Activated naive CD8-positive, alpha-beta T cell treated with anti-CD3 and anti-CD28 coated beads for 36 hours (primary cell): ENCODE measurements at regions not wholly inside any gene's neighbourhood (a gene's known extent, or its start where the extent isn't known, plus 50 kb on each side); places are given as distances from the start of the nearest gene placed in this dataset.

Experiments
- DNase-seq: peaks from one replicate; pipeline ENCODE4 v3.0.0; 2021
- H3K27ac Mint-ChIP-seq: one replicate; pipeline ENCODE4 v1.8.0; 2022; ENCODE audit warnings: mild to moderate bottlenecking, moderate library complexity, mixed read lengths
- H3K27me3 Mint-ChIP-seq: one replicate; pipeline ENCODE4 v1.8.0; 2022; ENCODE audit warnings: mild to moderate bottlenecking, mixed read lengths
- H3K36me3 Mint-ChIP-seq: one replicate; pipeline ENCODE4 v1.8.0; 2021; ENCODE audit warnings: mild to moderate bottlenecking, mixed read lengths
- H3K4me1 Mint-ChIP-seq: one replicate; pipeline ENCODE4 v1.8.0; 2021; ENCODE audit warnings: mixed read lengths
- H3K4me3 Mint-ChIP-seq: one replicate; pipeline ENCODE4 v1.8.0; 2022; ENCODE audit warnings: mild to moderate bottlenecking, moderate library complexity, mixed read lengths
- H3K9me3 Mint-ChIP-seq: one replicate; pipeline ENCODE4 v1.8.0; 2022; ENCODE audit warnings: mixed read lengths

- Mint-ChIP-seq H3K4me1 (peaks cover 2% of the 10 kb centered on the region), H3K9me3 (no peaks in the 10 kb centered on the region), H3K27me3 (peaks cover 4% of the 10 kb centered on the region), H3K27ac (no peak overlapping the region), H3K4me3 (no peak overlapping the region), H3K36me3 (no peaks in the 10 kb centered on the region)
- DNase-seq = no peak
Measured at GRCh38 chr10:60446851-60447250, 57.2 kb upstream of the ANK3 start.

GRCh38 chr10:60446070-60446833 lies 56.6 kb upstream of the ANK3 start:
- H3K27me3 Mint-ChIP-seq = peaks cover 4% of the 10 kb centered on the region
- peaks cover 2% of the 10 kb centered on the region for H3K4me1 Mint-ChIP-seq
- no peak overlapping the region for H3K27ac Mint-ChIP-seq
- no peak for DNase-seq
- no peak overlapping the region for H3K4me3 Mint-ChIP-seq
- H3K36me3 Mint-ChIP-seq = no peaks in the 10 kb centered on the region
- no peaks in the 10 kb centered on the region for H3K9me3 Mint-ChIP-seq

GRCh38 chr10:60444494-60445064 lies 54.9 kb upstream of the ANK3 start:
- DNase-seq = no peak
- no peaks in the 10 kb centered on the region for H3K9me3 Mint-ChIP-seq
- peaks cover 2% of the 10 kb centered on the region for H3K4me1 Mint-ChIP-seq
- peaks cover 4% of the 10 kb centered on the region for H3K27me3 Mint-ChIP-seq
- no peaks in the 10 kb centered on the region for H3K36me3 Mint-ChIP-seq
- H3K27ac Mint-ChIP-seq = no peak overlapping the region
- no peak overlapping the region for H3K4me3 Mint-ChIP-seq

GRCh38 chr10:60443346-60443745 lies 53.7 kb upstream of the ANK3 start:
- DNase-seq = no peak
- H3K27me3 Mint-ChIP-seq = peaks cover 4% of the 10 kb centered on the region
- no peak overlapping the region for H3K4me3 Mint-ChIP-seq
- H3K4me1 Mint-ChIP-seq = peaks cover 2% of the 10 kb centered on the region
- H3K9me3 Mint-ChIP-seq = no peaks in the 10 kb centered on the region
- no peak overlapping the region for H3K27ac Mint-ChIP-seq
- no peaks in the 10 kb centered on the region for H3K36me3 Mint-ChIP-seq

GRCh38 chr10:60441515-60441914 lies 51.8 kb upstream of the ANK3 start:
- Mint-ChIP-seq H3K27me3 (no peaks in the 10 kb centered on the region), H3K36me3 (no peaks in the 10 kb centered on the region), H3K27ac (no peak overlapping the region), H3K4me3 (no peak overlapping the region), H3K4me1 (no peaks in the 10 kb centered on the region), H3K9me3 (no peaks in the 10 kb centered on the region)
- no peak for DNase-seq

GRCh38 chr10:60439641-60440040 lies 50.0 kb upstream of the ANK3 start:
- Mint-ChIP-seq H3K9me3 (no peaks in the 10 kb centered on the region), H3K36me3 (no peaks in the 10 kb centered on the region), H3K27ac (no peak overlapping the region)

More at GRCh38 chr10:60439641-60440040, 50.0 kb upstream of the ANK3 start:
- Mint-ChIP-seq H3K4me3 (no peak overlapping the region), H3K27me3 (no peaks in the 10 kb centered on the region), H3K4me1 (no peaks in the 10 kb centered on the region)
- DNase-seq = no peak
